Body of pancreas (tissue), 4 donors: ENCODE measurements at regions not wholly inside any gene's neighbourhood (a gene's known extent, or its start where the extent isn't known, plus 50 kb on each side); places are given as distances from the start of the nearest gene placed in this dataset.

ENCODE experiments used
- POLR2A ChIP-seq, 3 donors: fragments of 450-650 bp; IDR thresholded peaks; one replicate each; pipeline ENCODE4 v1.6.1; 2016; ENCODE audit warnings: antibody characterized with exemption in 3 of 3, mild to moderate bottlenecking in 2 of 3
- TF ChIP-seq, protein P1 (sequence below), 7 experiments: fragments of 450-650 bp in 4 of 7; fragments of 200-600 bp in 3 of 7; sonication (generic) in 3 of 7; IDR thresholded peaks; one replicate each; pipeline ENCODE4 v1.5.1; 2016 to 2019; ENCODE audit warnings: antibody characterized with exemption in 7 of 7

DNA sequence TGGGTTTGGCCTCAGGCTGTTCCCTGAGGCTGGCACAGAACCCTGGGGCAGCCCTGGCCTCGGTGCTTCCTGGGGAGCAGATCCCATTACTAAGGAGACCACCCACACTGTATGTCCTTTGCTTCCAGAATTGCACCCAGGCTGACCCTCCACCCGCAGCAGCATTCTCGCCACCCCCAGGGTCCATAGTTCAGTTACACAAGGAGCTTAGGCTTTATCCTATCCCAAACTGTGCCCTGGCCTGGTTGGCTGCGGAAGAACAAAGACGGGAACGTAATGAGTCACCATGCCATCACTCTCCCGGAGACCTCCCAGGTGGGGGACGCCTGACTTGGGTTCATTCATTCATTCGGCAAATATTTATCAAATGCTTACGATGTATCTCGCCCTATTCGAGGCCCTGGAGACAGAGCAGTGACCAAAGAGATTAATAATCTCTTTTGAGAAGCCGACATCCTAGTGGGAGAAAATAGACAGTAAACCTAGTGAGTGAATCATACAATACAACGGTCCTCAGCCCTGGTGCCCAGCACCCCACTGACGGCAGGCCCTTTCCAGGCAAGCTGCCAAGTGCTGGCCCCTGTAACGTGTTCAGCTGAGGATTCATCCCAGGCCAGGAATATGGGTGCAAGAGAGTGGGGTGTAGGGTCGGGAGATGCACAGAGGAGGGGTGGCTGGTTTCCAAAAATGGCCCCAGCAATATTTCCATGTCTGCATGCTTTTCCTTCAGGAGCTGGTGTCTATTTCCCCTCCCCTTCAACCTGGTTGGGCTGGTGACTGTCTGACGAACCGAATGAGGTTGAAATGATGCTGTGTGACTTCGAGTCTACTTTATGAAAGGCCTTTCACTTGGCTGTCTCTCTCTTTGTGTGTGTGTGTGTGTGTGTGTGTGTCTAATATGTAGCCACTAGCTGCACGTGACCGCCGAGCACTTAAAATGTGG lies 134.2 kb downstream of the MGAT5B start:
- TF ChIP-seq, protein P1, sequence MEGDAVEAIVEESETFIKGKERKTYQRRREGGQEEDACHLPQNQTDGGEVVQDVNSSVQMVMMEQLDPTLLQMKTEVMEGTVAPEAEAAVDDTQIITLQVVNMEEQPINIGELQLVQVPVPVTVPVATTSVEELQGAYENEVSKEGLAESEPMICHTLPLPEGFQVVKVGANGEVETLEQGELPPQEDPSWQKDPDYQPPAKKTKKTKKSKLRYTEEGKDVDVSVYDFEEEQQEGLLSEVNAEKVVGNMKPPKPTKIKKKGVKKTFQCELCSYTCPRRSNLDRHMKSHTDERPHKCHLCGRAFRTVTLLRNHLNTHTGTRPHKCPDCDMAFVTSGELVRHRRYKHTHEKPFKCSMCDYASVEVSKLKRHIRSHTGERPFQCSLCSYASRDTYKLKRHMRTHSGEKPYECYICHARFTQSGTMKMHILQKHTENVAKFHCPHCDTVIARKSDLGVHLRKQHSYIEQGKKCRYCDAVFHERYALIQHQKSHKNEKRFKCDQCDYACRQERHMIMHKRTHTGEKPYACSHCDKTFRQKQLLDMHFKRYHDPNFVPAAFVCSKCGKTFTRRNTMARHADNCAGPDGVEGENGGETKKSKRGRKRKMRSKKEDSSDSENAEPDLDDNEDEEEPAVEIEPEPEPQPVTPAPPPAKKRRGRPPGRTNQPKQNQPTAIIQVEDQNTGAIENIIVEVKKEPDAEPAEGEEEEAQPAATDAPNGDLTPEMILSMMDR (IDR thresholded peaks at IDR 0.05): no peak
- no peak for TF ChIP-seq POLR2A (IDR thresholded peaks at IDR 0.05)
